ENCODE measurements at regions not wholly inside any gene's neighbourhood (a gene's known extent, or its start where the extent isn't known, plus 50 kb on each side); places are given as distances from the start of the nearest gene placed in this dataset.

DNA sequence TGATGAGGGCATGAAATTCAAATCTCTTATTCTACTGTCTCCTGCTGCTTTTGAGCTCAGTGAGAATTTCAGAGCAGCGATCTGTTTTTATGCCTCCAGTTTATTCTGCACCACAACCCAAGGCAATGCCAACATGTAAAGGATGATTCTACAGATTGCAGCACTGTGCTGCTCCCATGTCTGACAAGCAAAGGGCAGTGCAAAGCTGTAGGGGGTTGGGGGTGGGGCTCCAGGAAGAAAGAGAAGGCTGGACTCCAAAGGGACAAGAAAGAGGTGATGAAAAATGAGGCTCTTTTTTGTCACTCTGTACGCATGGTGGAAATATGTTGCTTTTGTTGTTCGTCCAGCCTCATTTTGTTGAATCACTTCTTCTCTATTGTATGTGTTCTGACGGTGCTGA is 254.6 kb downstream of the STIM2 start:
- TF ChIP-seq, protein P1, sequence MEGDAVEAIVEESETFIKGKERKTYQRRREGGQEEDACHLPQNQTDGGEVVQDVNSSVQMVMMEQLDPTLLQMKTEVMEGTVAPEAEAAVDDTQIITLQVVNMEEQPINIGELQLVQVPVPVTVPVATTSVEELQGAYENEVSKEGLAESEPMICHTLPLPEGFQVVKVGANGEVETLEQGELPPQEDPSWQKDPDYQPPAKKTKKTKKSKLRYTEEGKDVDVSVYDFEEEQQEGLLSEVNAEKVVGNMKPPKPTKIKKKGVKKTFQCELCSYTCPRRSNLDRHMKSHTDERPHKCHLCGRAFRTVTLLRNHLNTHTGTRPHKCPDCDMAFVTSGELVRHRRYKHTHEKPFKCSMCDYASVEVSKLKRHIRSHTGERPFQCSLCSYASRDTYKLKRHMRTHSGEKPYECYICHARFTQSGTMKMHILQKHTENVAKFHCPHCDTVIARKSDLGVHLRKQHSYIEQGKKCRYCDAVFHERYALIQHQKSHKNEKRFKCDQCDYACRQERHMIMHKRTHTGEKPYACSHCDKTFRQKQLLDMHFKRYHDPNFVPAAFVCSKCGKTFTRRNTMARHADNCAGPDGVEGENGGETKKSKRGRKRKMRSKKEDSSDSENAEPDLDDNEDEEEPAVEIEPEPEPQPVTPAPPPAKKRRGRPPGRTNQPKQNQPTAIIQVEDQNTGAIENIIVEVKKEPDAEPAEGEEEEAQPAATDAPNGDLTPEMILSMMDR (IDR thresholded peaks at IDR 0.05): no peak
- no peak for TF ChIP-seq POLR2A (IDR thresholded peaks at IDR 0.05)
